Liver (tissue), 8 donors: ENCODE measurements at regions not wholly inside any gene's neighbourhood (a gene's known extent, or its start where the extent isn't known, plus 50 kb on each side); places are given as distances from the start of the nearest gene placed in this dataset.

Source experiments
- DNase-seq: peaks from one replicate; pipeline ENCODE4 v3.0.0-alpha.2; 2017; ENCODE audit warnings: low spot score
- H3K27ac ChIP-seq, 2 donors: one replicate each; pipeline ENCODE4 v1.7.0; 2013; ENCODE audit warnings: inconsistent platforms in 2 of 2, low read length in 2 of 2, control low read depth in 1 of 2, low read depth in 1 of 2, mild to moderate bottlenecking in 1 of 2
- H3K27me3 ChIP-seq, 4 donors: one replicate each; pipeline versions ENCODE4 v1.6.1 to v1.7.0; 2013; ENCODE audit warnings: low read length in 3 of 4, inconsistent platforms in 1 of 4, mild to moderate bottlenecking in 1 of 4, moderate library complexity in 1 of 4; ENCODE audit not compliant: control insufficient read depth in 4 of 4, insufficient read depth in 4 of 4
- H3K36me3 ChIP-seq, 4 donors: one replicate each; pipeline versions ENCODE4 v1.6.1 to v1.7.0; 2013; ENCODE audit warnings: low read length in 3 of 4, mild to moderate bottlenecking in 3 of 4, low read depth in 1 of 4, moderate library complexity in 1 of 4; ENCODE audit not compliant: control insufficient read depth in 4 of 4, insufficient read depth in 3 of 4
- H3K4me1 ChIP-seq, 4 donors: one replicate each; pipeline versions ENCODE4 v1.6.1 to v1.7.0; 2013; ENCODE audit warnings: low read length in 3 of 4, mild to moderate bottlenecking in 3 of 4, moderate library complexity in 1 of 4; ENCODE audit not compliant: control insufficient read depth in 4 of 4, insufficient read depth in 4 of 4
- H3K4me3 ChIP-seq, 3 donors: one replicate each; pipeline versions ENCODE4 v1.6.1 to v1.7.0; 2013; ENCODE audit warnings: low read length in 3 of 3, control low read depth in 1 of 3, low read depth in 1 of 3, mild to moderate bottlenecking in 1 of 3
- H3K9ac ChIP-seq, 2 donors: one replicate each; pipeline ENCODE4 v1.7.0; 2013; ENCODE audit warnings: low read length in 2 of 2, mild to moderate bottlenecking in 2 of 2, moderate library complexity in 2 of 2, control low read depth in 1 of 2, low read depth in 1 of 2
- H3K9me3 ChIP-seq, 4 donors: one replicate each; pipeline versions ENCODE4 v1.6.1 to v1.7.0; 2013; ENCODE audit warnings: low read length in 3 of 4; ENCODE audit not compliant: control insufficient read depth in 4 of 4
- CTCF ChIP-seq: fragments of 150-350 bp; IDR thresholded peaks from 2 replicates; pipeline ENCODE4 v1.5.1; 2017; ENCODE audit warnings: improper control_type of control experiment, low read depth, low read length; ENCODE audit not compliant: missing input control
- EGR1 ChIP-seq, 2 donors: IDR thresholded peaks; 2 replicates each; pipeline ENCODE4 v1.6.1; 2016 to 2018; ENCODE audit warnings: antibody characterized with exemption in 2 of 2, low read depth in 2 of 2
- FOXA1 ChIP-seq: IDR thresholded peaks from 2 replicates; pipeline ENCODE4 v1.6.1; 2016; ENCODE audit warnings: antibody characterized with exemption
- FOXA2 ChIP-seq: IDR thresholded peaks from 2 replicates; pipeline ENCODE4 v1.6.1; 2016; ENCODE audit warnings: antibody characterized with exemption
- GABPA ChIP-seq, 2 donors: IDR thresholded peaks in 1 of 2; conservative IDR thresholded peaks in 1 of 2; 2 replicates each; pipeline ENCODE4 v1.6.1; 2016; ENCODE audit warnings: antibody characterized with exemption in 2 of 2, mild to moderate bottlenecking in 1 of 2, moderate library complexity in 1 of 2
- HNF4A ChIP-seq, 2 donors: conservative IDR thresholded peaks; 2 replicates each; pipeline ENCODE4 v1.6.1; 2016; ENCODE audit warnings: antibody characterized with exemption in 2 of 2, mild to moderate bottlenecking in 2 of 2
- HNF4G ChIP-seq: IDR thresholded peaks from 2 replicates; pipeline ENCODE4 v1.6.1; 2016; ENCODE audit warnings: antibody characterized with exemption
- JUND ChIP-seq, 2 donors: IDR thresholded peaks; 2 replicates each; pipeline ENCODE4 v1.6.1; 2016; ENCODE audit warnings: antibody characterized with exemption in 2 of 2
- NR2F2 ChIP-seq: IDR thresholded peaks from 2 replicates; pipeline ENCODE4 v1.6.1; 2016; ENCODE audit warnings: antibody characterized with exemption
- RAD21 ChIP-seq, 2 donors: IDR thresholded peaks; 2 replicates each; pipeline ENCODE4 v1.6.1; 2016; ENCODE audit warnings: antibody characterized with exemption in 2 of 2, mild to moderate bottlenecking in 2 of 2
- RXRA ChIP-seq, 2 donors: IDR thresholded peaks; 2 replicates each; pipeline ENCODE4 v1.6.1; 2017 to 2018; ENCODE audit warnings: antibody characterized with exemption in 2 of 2, mild to moderate bottlenecking in 1 of 2
- SP1 ChIP-seq: IDR thresholded peaks from 2 replicates; pipeline ENCODE4 v1.6.1; 2018; ENCODE audit warnings: antibody characterized with exemption, mild to moderate bottlenecking
- TAF1 ChIP-seq: conservative IDR thresholded peaks from 2 replicates; pipeline ENCODE4 v1.6.1; 2016; ENCODE audit warnings: antibody characterized with exemption, mild to moderate bottlenecking
- YY1 ChIP-seq: IDR thresholded peaks from 2 replicates; pipeline ENCODE4 v1.6.1; 2016; ENCODE audit warnings: antibody characterized with exemption, mild to moderate bottlenecking
- ZBTB33 ChIP-seq: IDR thresholded peaks from 2 replicates; pipeline ENCODE4 v1.6.1; 2016; ENCODE audit warnings: antibody characterized with exemption
- WGBS: extraction: QIAGEN DNeasy Blood & Tissue Kit; methylation state at CpG from one replicate; pipeline ENCODE4 v1.1.7; 2013; 5-methylcytosine and 5-hydroxymethylcytosine counted together
- TF ChIP-seq, protein P1 (sequence below): IDR thresholded peaks from 2 replicates; pipeline ENCODE4 v1.6.1; 2016; ENCODE audit warnings: antibody characterized with exemption, mild to moderate bottlenecking
- TF ChIP-seq, protein P2 (sequence below): IDR thresholded peaks from 2 replicates; pipeline ENCODE4 v1.6.1; 2016; ENCODE audit warnings: antibody characterized with exemption
- TF ChIP-seq, protein P3 (sequence below): IDR thresholded peaks from 2 replicates; pipeline ENCODE4 v1.6.1; 2016; ENCODE audit warnings: antibody characterized with exemption
- donor health status: healthy.
- donor health status: healthy.
- donor health status: healthy.
- donor health status: healthy.
- donor health status: healthy.

GRCh38 chr5:74952406-74952805, 86.2 kb upstream of the FAM169A start:
- Histone ChIP-seq H3K4me1 (peaks cover 3 to 9% (median 8%) of the 10 kb centered on the region in 4 donors), H3K27ac (no peak overlapping the region), H3K27me3 (no peaks in the 10 kb centered on the region), H3K4me3 (no peak overlapping the region), H3K9me3 (no peaks in the 10 kb centered on the region), H3K9ac (no peak overlapping the region), H3K36me3 (no peaks in the 10 kb centered on the region)
- DNase-seq = no peak
- TF ChIP-seq YY1 (no peak), FOXA1 (no peak), HNF4G (no peak), ZBTB33 (no peak), GABPA (IDR thresholded peaks at IDR 0.05 in 1 of 2, conservative IDR thresholded peaks at IDR 0.05 in 1 of 2) (no peak), CTCF (no peak), JUND (IDR thresholded peaks at IDR 0.05) (no peak), RXRA (IDR thresholded peaks at IDR 0.05) (no peak), RAD21 (IDR thresholded peaks at IDR 0.05) (no peak), EGR1 (IDR thresholded peaks at IDR 0.05; ENCODE audit: low read depth in 2 of 2) (no peak), HNF4A (conservative IDR thresholded peaks at IDR 0.05) (no peak), TAF1 (no peak), FOXA2 (no peak), NR2F2 (no peak), SP1 (no peak)
- TF ChIP-seq, protein P1, sequence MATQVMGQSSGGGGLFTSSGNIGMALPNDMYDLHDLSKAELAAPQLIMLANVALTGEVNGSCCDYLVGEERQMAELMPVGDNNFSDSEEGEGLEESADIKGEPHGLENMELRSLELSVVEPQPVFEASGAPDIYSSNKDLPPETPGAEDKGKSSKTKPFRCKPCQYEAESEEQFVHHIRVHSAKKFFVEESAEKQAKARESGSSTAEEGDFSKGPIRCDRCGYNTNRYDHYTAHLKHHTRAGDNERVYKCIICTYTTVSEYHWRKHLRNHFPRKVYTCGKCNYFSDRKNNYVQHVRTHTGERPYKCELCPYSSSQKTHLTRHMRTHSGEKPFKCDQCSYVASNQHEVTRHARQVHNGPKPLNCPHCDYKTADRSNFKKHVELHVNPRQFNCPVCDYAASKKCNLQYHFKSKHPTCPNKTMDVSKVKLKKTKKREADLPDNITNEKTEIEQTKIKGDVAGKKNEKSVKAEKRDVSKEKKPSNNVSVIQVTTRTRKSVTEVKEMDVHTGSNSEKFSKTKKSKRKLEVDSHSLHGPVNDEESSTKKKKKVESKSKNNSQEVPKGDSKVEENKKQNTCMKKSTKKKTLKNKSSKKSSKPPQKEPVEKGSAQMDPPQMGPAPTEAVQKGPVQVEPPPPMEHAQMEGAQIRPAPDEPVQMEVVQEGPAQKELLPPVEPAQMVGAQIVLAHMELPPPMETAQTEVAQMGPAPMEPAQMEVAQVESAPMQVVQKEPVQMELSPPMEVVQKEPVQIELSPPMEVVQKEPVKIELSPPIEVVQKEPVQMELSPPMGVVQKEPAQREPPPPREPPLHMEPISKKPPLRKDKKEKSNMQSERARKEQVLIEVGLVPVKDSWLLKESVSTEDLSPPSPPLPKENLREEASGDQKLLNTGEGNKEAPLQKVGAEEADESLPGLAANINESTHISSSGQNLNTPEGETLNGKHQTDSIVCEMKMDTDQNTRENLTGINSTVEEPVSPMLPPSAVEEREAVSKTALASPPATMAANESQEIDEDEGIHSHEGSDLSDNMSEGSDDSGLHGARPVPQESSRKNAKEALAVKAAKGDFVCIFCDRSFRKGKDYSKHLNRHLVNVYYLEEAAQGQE = no peak
- TF ChIP-seq, protein P2, sequence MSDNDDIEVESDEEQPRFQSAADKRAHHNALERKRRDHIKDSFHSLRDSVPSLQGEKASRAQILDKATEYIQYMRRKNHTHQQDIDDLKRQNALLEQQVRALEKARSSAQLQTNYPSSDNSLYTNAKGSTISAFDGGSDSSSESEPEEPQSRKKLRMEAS = no peak
- TF ChIP-seq, protein P3, sequence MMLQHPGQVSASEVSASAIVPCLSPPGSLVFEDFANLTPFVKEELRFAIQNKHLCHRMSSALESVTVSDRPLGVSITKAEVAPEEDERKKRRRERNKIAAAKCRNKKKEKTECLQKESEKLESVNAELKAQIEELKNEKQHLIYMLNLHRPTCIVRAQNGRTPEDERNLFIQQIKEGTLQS = no peak
- WGBS = 90% methylated on average over 4 of the region's 4 CpGs

GRCh38 chr5:74951865-74952264, 85.7 kb upstream of the FAM169A start:
- no peaks in the 10 kb centered on the region for H3K36me3 ChIP-seq
- H3K9me3 ChIP-seq = no peaks in the 10 kb centered on the region
- H3K4me1 ChIP-seq = peaks cover 3 to 9% (median 8%) of the 10 kb centered on the region in 4 donors
- H3K27ac ChIP-seq = no peak overlapping the region
- no peak for DNase-seq
- TF ChIP-seq CTCF (no peak), EGR1 (IDR thresholded peaks at IDR 0.05; ENCODE audit: low read depth in 2 of 2) (no peak), GABPA (IDR thresholded peaks at IDR 0.05 in 1 of 2, conservative IDR thresholded peaks at IDR 0.05 in 1 of 2) (no peak), RAD21 (IDR thresholded peaks at IDR 0.05) (no peak), JUND (IDR thresholded peaks at IDR 0.05) (no peak), TAF1 (no peak), YY1 (no peak), NR2F2 (no peak)
- TF ChIP-seq, protein P1 = no peak
- TF ChIP-seq, protein P2 = no peak
- no peak overlapping the region for H3K9ac ChIP-seq
- no peaks in the 10 kb centered on the region for H3K27me3 ChIP-seq
- no peak overlapping the region for H3K4me3 ChIP-seq
